CD4-positive, alpha-beta T cell treated with Interleukin-6 for 4 hours (primary cell): ENCODE measurements at regions not wholly inside any gene's neighbourhood (a gene's known extent, or its start where the extent isn't known, plus 50 kb on each side); places are given as distances from the start of the nearest gene placed in this dataset.

Source experiments
- DNase-seq: peaks from one replicate; pipeline ENCODE4 v3.0.0-alpha.2; 2020; ENCODE audit warnings: mixed read lengths

DNA sequence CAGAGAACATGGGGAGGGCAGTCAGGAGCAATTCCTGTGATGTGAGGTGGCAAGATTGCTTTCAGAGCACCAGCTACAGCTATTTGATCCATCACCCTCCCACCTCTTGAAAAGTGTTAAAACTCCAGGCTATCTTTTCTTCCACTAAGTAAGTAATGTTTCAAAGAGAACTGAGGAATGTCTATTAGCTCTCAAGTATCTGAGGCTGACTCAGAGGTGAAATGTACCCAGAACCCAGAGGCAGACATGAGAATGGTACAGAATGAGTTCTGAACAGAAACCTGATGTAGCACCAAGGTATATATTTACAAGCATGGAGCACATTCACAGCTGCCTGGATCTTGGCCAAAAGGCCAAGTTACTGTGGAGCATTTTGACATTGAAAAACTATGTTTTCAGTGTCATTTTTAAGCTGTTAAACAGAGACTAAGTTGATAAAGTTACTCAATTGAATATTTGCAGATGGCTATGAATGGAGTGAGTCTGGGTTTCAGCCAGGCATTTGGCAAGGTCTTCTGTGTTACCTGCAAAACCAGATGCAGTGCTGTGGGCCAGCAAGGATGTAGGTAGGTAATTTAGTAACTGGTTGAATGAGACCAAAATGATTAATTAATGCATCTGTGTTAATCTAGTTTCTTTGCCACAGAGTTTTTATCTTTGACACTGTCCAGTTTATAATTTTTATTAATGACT is 227.7 kb upstream of the CD96 start:
- no peak for DNase-seq

DNA sequence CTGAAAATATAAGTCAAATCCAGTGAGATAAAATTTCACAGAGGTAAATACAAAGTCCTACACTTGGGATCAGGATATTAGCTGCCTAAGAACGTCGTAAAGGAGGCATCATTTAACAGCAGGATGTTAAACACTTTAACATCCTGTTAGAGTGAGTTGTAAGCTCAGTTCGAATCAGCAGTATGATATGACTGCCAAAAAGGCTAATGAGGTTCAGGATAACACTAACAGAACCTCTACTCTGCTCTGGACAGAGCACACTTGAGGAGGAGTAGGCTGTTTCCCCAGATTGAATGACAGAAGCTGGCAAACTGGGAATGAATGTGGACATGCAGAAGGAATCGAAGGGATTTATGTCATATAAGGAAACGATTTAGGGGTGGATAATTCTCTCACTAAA is 227.1 kb upstream of the CD96 start:
- DNase-seq = no peak

DNA sequence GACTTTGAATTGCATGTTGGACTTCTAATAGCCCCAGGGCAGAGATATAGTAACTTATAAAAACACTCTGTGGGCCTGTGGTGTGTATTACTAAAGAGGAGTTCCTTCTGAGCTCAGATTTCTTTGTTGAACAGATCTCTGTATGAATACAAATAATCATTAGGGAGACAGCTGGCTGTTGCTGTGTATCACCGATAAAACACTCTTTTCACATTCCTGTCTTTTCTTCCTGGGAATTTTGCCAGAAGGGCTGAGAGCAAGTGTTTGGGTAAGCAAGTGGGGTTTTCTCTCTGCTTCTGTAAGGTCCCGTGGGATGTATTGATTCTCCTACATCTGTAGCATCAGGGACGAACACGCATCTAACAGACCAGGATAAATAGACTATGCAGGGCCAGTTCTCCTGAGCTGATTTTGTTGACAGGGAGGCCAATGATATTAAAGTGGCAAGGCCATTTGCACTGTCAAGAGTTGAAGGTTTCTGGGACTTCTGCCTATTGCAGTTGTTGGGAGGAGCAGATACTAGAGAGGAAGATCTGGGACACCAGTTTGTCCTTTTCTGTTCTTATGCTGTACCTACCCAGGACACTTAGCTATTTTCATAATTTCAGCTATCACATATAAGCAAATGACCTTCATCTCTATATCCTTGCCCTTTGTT is 225.9 kb upstream of the CD96 start:
- DNase-seq = no peak

DNA sequence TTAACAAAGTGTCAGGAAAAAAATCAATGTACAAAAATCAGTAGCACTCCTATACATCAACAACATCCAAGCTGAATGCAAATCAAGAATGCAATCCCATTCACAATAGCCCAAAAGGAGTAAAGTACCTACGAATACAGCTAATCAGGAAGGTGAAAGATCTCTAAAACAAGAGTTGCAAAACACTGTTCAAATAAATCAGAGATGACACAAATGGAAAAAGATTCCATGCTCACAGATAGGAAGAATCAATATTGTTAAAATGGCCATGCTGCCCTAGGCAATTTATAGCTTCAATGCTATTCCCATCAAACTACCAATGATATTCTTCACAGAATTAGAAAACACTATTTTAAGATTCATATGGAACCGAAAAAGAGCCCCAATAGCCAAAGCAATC is 223.7 kb upstream of the CD96 start:
- DNase-seq = no peak

DNA sequence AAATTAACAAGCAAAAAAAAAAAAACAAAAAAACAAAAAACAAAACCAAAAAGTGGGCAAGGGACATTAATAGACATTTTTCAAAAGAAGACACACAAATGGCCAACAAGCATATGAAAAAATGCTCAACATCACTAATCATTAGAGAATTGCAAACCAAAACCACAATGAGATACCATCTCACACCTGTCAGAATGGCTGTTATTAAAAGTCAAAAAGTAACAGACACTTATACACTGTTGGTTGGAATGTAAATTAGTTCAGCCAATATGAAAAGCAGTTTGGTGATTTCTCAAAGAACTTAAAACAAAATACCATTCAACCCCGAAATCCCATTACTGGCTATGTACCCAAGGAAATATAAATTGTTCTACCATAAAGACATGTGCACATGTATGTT is 222.4 kb upstream of the CD96 start:
- no peak for DNase-seq

DNA sequence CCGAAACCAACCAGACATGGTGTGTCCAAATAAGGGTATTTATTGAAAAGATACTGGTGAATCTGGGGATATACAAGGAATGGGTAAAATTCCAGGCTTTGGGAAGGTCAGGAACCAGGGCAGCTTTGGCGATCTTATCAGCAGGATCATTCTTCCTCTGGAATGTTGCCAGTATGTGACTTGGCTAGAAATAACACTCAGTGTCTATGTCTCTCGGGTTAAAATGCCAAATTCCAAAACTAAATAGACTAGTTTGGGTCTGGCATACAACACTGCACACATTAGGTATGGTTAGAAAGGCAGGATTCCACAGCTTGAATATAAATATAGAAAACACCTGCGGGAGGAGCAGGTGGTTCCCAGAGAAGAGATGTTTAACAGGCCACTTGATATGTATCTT is 220.2 kb upstream of the CD96 start:
- DNase-seq = no peak

DNA sequence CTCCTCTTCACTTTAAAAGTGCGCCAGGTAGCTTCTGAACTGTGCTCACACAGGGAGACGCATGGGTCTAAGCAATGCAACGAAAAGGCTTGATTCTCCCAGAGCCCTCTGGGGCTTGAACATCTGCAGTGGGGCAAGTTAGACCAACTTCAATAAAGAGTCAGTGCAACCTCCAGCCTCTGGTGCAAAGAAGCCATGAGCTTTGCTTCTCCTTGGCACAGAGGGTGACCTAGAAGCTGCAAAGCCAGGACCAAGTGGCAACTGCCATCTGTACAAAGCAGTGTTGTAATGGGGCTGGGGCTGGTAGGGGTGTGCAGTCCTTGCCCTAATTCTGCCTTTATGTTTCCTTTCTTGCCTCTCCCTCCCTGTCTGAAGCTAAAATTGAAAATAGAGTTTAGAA is 219.0 kb upstream of the CD96 start:
- no peak for DNase-seq

DNA sequence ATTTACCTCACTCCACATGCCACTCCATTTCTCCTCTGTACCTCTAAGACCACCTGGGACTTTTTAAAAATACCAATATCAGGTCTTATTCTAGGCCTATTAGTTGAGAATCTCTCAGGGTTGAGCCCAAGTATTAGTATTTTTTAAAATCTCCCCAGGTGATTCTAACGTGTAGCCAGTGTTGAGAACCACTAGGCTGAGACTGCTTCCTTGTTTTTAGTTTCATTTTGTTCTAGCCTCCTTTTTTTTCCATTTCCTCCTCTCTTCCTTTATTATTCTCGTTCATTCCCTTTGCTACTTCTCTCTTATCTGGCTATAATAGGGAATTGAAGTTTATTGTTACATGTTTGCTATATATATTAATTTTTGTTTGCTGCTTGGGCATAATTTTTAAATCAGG is 217.8 kb upstream of the CD96 start:
- DNase-seq = no peak

DNA sequence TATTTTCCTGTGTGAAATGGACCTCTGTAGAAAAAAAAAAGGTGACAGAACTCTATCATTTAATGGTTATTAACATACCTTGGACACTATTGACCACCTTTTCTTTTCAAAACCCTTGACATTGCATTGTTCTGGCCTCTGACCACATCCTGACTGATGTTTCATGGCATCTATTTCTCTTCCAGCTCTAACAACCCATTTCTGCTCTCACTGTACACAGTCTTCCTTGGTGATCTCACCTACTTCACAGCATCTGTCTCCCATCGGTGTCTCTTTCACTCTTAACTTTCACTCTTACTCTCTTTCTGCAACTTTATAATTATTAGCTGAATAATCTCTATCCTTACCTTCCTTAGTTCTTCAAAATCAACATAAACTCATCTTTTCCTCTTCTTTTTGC is 217.4 kb upstream of the CD96 start:
- no peak for DNase-seq

DNA sequence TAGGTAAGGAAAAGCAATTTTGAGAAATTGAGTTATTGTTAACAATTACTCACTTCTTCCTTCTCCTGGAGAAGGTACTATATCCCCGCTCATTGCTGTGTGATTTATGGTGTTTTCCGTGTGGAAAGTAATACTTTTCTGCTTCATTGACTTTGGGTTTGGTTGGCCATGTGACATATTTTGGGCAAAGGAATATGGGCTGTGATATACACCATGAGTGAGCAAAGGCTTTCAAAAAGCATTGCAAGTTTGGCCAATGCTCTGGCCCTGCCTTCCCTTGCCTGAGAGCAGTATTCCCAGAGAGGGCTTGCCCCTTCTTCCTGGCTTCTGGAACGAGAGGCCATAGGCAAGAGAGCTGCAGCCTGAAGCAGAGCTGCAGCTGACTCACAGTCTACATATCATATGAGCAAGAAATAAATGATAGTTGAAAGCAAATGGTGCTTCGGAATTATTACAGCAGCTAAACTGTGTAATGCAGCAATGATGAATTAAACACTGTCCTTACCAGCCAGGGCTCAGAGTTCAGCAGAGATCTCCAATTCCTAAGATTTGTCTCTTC is 216.8 kb upstream of the CD96 start:
- DNase-seq = no peak

DNA sequence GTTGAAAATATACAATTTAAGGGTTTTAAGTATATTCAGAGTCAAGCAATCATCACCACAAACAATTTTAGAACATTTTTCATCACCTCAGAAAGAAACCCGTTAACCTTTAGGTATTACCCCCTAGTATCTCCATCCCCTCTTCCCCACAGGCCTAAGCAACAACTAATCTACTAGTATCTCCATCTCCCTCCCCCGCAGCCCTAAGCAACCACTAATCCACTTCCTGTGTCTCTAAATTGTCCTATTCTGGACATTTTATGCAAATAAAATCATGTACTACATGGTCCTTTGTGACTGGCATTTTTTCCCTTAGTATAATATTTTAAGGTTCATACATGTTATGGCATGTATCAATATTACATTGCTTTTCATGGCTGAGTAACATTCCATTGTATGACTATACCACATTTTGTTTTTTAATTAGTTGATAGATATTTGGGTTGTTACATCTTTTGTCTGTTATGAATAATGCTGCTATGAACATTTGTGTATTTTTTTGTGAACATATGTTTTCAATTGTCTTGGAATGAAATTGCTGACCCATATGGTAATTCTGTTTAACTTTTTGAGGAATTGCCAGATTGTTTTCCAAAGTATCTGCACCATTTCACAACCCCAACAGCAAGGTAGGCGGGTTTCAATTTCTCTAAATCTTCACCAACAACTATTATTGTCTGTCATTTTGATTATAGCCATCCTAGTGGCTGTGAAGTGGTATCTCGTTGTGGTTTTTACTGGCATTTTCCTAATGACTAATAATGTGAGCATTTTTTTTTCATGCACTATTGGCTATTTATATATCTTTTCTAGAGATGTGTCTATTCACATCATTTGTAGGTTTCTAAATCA is 215.6 kb upstream of the CD96 start:
- no peak for DNase-seq

DNA sequence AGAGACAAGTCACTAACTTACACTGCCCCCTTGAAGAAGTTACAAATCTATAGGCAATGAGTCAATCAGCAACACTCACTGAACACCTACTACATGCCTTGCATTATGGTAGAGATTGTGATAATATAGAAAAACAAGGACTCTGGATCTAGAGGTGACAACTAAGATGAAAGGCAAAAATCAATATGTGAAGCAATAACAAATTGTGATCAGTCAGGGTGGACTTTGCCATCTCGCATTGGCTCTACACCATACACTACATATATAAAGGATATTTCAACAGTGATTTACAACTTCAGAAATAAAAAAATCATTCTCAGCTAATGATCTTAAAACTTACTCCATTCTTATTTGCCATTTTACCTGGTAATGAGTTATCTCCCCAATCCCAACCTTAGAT is 210.7 kb upstream of the CD96 start:
- DNase-seq = no peak

DNA sequence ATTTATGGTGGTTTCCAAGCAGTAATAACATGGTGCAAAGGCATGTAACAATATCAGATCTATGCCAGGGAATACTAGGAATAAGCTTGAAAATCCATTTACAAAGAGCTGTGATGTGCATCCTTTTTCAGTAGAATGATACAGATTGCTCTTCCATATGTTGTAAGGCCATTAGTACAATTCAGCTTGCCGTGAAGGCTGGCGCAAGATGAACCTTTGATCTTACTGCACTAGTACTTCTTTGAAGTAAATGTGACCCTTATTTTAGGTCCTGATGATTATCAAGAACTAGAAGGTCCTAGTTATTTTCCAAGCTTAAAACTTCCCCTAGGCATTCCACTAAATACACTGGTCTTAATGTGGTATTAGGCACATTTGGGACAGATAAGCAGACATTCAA is 210.1 kb upstream of the CD96 start:
- no peak for DNase-seq

DNA sequence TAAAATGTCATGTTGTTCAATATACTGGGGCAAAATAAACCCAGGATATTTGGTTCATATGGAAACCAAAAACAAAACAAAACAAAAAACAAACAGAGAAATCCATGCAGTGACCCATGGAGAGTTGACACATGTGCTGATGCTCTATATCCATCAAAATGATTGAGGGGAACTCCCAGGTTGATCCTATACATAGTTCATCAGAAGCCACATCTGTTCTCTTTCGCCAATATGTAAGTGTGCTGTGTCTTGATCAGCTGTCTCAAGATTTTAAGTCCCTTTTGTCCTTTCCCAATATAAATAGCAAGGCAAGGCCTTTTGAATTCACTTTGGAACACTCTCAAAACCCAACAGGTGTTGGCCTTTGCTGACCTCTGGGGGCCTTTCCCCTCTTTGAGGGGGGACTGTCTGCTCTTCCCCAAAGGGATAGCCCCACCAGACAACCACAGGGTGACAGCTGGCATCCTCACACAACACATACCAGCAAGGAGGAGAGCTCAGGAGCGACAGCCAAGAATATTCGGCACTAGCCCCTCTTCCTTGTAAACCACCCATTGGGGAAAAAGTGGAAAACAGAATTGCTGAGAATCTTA is 209.4 kb upstream of the CD96 start:
- no peak for DNase-seq

DNA sequence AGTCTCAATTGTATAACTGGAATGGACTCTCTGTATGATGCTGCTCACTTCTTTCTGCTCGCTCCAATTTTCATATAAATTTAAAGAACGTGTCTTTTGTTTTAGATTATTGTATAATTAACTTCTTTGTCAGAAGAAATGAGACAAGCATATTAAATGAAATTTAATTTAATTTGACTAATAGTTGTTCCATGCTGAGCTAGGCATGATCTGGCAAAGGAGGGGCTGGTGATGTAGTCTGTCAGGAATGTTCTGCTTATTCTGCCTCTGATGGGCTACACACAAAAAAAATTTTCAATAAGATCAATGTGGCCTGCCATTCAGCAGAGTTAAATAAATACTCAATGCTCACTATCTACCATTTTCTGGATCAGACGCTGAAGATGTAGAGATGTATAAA is 208.4 kb upstream of the CD96 start:
- DNase-seq = no peak

DNA sequence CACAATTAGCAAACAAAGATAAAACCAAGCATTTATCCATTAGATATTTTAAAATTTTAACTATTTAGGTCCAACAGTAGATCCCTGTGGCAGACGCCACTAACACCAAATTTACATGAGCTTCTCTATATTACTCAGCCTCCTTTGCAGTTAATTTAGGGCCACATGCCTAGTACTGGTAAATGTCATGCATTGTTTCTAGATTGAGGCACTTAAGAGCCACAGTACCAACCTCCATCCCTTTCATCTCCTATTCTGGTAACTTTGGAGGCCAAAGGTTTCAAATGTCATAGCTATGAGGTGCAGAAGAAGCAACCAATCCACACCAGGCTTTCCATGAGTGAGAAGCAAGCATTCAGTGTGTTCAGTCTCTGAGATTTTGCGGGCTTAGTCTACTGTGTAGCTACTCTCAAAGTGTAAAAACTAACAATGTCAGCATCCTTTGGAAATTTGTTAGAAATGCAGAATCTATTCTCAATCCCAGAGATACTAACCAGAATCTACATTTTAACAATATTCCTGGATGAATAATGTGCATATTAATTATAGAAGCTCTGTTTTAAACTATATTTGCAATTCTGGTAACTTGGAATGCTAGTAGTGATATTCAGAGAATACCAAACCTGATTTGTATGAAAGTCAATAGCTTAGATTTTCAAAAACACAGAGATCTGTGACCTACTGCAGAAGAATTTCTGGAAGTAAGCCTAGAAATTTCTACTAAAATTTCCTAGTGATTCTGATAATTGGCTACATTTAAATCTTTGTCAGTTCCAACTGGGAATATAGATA is 206.3 kb upstream of the CD96 start:
- DNase-seq = no peak

DNA sequence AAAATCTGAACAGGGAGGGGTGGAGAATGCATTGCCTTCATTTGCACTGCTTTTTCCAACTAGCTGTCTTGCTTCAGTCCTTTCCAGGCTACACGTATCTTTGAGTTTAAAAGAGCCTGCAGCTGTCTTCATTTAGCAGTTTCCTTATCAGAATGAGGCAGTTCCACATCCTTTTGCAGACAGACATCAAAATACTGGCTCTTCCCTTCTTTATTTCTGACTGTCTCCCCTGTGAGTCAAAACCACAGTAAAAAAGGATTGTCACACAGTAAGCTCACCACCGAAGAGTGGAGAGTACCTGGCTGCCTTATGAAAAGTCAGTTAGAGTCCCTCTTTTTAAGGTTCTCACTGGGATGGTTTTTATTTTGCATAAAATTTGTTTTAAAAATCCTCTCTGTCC is 205.5 kb upstream of the CD96 start:
- no peak for DNase-seq

DNA sequence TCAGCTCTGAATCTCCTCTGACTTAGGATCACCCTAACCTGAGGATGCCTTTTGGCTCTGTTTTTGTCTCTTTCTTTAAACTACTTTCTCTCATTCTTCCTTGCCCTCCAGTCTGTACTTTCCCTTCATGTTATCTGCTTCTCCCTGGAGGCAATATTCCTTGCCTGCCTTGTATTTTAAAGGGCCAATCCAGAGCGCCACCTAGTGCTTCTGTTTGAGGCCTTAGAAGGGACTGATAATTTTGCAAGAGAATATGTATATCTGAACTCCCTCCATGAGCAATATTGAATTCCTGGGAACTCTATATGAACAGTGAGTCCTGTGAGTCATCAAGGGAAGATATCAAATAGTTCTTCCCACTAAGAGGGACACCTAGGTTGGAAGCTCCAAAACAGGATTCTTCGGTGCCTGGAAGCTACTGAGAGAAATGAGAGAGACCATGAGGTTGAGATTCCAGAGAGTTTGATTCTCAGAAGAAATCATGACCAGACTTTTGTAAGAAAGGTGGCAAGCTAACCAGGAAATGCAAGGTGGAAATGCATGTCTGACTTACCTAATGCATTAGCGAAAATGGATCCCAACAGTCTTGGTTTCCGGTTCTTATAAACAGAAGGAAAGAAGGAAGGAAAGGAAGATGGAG is 203.8 kb upstream of the CD96 start:
- DNase-seq = peak; percentile 57

DNA sequence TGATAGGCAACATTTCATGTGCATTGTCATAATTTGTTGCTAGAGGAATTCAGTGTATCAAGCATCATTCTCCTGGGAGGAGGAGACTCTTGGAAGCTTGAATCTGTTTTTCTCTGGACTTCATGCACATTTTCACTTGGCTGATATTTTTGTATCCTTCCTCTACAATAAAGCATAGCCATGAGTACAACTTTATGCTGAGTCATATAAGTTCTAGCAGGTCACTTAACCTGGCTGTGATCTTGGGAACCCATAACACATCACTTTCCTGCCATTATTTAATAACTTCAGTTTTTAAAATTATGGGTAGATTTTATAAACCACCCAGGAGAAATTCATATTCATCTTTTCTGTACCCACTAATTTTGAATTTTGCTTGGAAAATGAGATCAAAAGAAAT is 203.0 kb upstream of the CD96 start:
- DNase-seq = no peak

DNA sequence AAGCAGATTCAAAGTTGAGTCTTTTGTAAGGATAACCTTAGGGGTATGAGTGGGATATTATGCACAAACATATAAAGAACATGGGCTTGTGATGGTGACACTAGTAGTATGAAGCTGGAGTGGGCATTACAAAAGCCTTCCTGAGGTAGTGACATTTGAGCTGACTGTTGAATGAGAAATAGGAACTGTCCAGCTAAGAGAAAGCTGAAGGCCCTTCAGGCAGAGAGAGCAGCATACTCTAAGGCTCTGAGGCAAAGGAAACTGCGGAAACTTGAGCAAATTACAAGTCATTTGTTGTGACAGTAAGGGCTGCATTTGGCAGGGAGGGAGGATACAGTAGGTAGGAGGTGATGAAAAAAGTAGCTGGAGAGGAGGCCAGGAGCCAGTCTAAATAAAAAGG is 190.7 kb upstream of the CD96 start:
- DNase-seq = no peak

DNA sequence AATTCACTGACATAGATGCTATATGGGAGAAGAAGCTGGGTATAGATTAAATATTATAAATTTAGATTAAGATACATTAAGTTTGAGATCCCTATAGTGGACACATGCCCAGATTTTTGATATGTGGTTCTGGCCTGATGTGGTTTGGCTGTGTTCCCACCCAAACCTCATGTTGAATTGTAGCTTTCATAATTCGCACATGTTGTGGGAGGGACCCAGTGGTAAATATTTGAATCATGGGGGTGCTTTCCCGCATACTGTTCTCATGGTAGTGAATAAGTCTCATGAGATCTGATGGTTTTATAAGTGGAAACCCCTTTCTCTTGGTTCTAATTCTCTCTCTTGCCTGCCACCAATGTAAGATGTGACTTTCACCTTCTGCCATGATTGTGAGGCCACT is 189.4 kb upstream of the CD96 start:
- DNase-seq = no peak
